Nephron progenitor cell (in vitro differentiated cells): ENCODE measurements at regions not wholly inside any gene's neighbourhood (a gene's known extent, or its start where the extent isn't known, plus 50 kb on each side); places are given as distances from the start of the nearest gene placed in this dataset.

Experiments
- DNase-seq: peaks from one replicate; pipeline ENCODE4 v3.0.0; 2021
- H3K27ac Mint-ChIP-seq: 2 replicates; pipeline ENCODE4 v1.8.0; 2021; ENCODE audit warnings: mild to moderate bottlenecking, moderate library complexity, mixed read lengths
- H3K27me3 Mint-ChIP-seq: 2 replicates; pipeline ENCODE4 v1.8.0; 2021; ENCODE audit warnings: mild to moderate bottlenecking, low read depth, mixed read lengths; ENCODE audit not compliant: poor library complexity
- H3K36me3 Mint-ChIP-seq: 2 replicates; pipeline ENCODE4 v1.8.0; 2021; ENCODE audit warnings: low read depth, mixed read lengths
- H3K4me1 Mint-ChIP-seq: 2 replicates; pipeline ENCODE4 v1.8.0; 2021; ENCODE audit warnings: mixed read lengths
- H3K4me3 Mint-ChIP-seq: 2 replicates; pipeline ENCODE4 v1.8.0; 2021; ENCODE audit warnings: mild to moderate bottlenecking, moderate library complexity, mixed read lengths
- H3K9me3 Mint-ChIP-seq: 2 replicates; pipeline ENCODE4 v1.8.0; 2021; ENCODE audit warnings: mild to moderate bottlenecking, moderate library complexity, mixed read lengths
- TF ChIP-seq, protein P1 (sequence below): fragments of 200-600 bp; sonication (generic); IDR thresholded peaks from 2 replicates; pipeline ENCODE4 v1.5.0; 2021; ENCODE audit warnings: antibody characterized with exemption

GRCh38 chr22:46060292-46061123 is 83.5 kb upstream of the WNT7B start:
- no peak for DNase-seq
- no peaks in the 10 kb centered on the region for H3K9me3 Mint-ChIP-seq
- H3K27me3 Mint-ChIP-seq = peaks cover 54% of the 10 kb centered on the region
- H3K4me1 Mint-ChIP-seq = no peaks in the 10 kb centered on the region
- TF ChIP-seq, protein P1, sequence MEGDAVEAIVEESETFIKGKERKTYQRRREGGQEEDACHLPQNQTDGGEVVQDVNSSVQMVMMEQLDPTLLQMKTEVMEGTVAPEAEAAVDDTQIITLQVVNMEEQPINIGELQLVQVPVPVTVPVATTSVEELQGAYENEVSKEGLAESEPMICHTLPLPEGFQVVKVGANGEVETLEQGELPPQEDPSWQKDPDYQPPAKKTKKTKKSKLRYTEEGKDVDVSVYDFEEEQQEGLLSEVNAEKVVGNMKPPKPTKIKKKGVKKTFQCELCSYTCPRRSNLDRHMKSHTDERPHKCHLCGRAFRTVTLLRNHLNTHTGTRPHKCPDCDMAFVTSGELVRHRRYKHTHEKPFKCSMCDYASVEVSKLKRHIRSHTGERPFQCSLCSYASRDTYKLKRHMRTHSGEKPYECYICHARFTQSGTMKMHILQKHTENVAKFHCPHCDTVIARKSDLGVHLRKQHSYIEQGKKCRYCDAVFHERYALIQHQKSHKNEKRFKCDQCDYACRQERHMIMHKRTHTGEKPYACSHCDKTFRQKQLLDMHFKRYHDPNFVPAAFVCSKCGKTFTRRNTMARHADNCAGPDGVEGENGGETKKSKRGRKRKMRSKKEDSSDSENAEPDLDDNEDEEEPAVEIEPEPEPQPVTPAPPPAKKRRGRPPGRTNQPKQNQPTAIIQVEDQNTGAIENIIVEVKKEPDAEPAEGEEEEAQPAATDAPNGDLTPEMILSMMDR = no peak
- no peak overlapping the region for H3K27ac Mint-ChIP-seq
- no peaks in the 10 kb centered on the region for H3K36me3 Mint-ChIP-seq
- H3K4me3 Mint-ChIP-seq = no peak overlapping the region

- Mint-ChIP-seq H3K4me1 (no peaks in the 10 kb centered on the region), H3K4me3 (no peak overlapping the region), H3K27me3 (peaks cover 60% of the 10 kb centered on the region), H3K9me3 (no peaks in the 10 kb centered on the region), H3K36me3 (no peaks in the 10 kb centered on the region), H3K27ac (no peak overlapping the region)
- TF ChIP-seq, protein P1 = no peak
- no peak for DNase-seq
These were observed 84.2 kb upstream of the WNT7B start for GRCh38 chr22:46061124-46061500.

- TF ChIP-seq, protein P1 = no peak
- peaks cover 63% of the 10 kb centered on the region for H3K27me3 Mint-ChIP-seq
- H3K4me1 Mint-ChIP-seq = no peaks in the 10 kb centered on the region
- H3K27ac Mint-ChIP-seq = no peak overlapping the region
- no peak for DNase-seq
- no peak overlapping the region for H3K4me3 Mint-ChIP-seq
- no peaks in the 10 kb centered on the region for H3K36me3 Mint-ChIP-seq
- no peaks in the 10 kb centered on the region for H3K9me3 Mint-ChIP-seq
These were observed 84.7 kb upstream of the WNT7B start for GRCh38 chr22:46061501-46062231.

- Mint-ChIP-seq H3K36me3 (no peaks in the 10 kb centered on the region), H3K4me3 (no peak overlapping the region), H3K27me3 (peaks cover 66% of the 10 kb centered on the region), H3K4me1 (no peaks in the 10 kb centered on the region), H3K27ac (no peak overlapping the region), H3K9me3 (no peaks in the 10 kb centered on the region)
- TF ChIP-seq, protein P1 = no peak
- no peak for DNase-seq
These were observed 85.3 kb upstream of the WNT7B start for GRCh38 chr22:46062232-46062615.

- TF ChIP-seq, protein P1 = no peak
- no peak overlapping the region for H3K4me3 Mint-ChIP-seq
- no peak overlapping the region for H3K27ac Mint-ChIP-seq
- no peaks in the 10 kb centered on the region for H3K4me1 Mint-ChIP-seq
- H3K9me3 Mint-ChIP-seq = no peaks in the 10 kb centered on the region
- H3K36me3 Mint-ChIP-seq = no peaks in the 10 kb centered on the region
- H3K27me3 Mint-ChIP-seq = peaks cover 70% of the 10 kb centered on the region
- no peak for DNase-seq
These were observed 86.1 kb upstream of the WNT7B start for GRCh38 chr22:46062971-46063631.
